ENCODE measurements at regions not wholly inside any gene's neighbourhood (a gene's known extent, or its start where the extent isn't known, plus 50 kb on each side); places are given as distances from the start of the nearest gene placed in this dataset.
"Not testable (repeated sequence)": the region's sequence is repeated elsewhere in the genome, so short reads cannot be mapped to it uniquely, and the experiment has no call there.

GRCh38 chr3:132084982-132085381 is 50.2 kb upstream of the CPNE4 start:
- DNase-seq: no peak

GRCh38 chr3:132087356-132087755 is 52.5 kb upstream of the CPNE4 start:
- DNase-seq: no peak

- DNase-seq: no peak
Observed at GRCh38 chr3:132088291-132088690, 53.5 kb upstream of the CPNE4 start.

DNA sequence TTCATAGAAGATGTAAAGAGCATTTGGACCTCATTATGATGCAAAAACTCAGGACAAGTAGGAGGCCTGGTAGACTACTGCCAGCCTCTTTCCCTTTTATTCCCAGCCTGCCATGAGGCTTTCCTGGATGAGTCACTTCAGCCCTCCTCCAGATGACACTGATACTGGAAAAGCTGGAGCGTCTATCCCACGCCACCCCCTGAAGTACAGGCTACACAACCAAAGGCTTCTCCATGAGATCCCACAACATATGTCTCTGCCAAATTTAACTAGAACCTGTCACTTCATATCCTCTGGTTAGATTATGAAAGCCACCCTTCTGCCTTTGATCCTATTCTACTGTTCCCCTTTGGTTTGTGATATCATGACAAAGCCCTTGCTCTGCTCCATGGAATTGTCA is 56.1 kb upstream of the CPNE4 start:
- no peak for DNase-seq

DNA sequence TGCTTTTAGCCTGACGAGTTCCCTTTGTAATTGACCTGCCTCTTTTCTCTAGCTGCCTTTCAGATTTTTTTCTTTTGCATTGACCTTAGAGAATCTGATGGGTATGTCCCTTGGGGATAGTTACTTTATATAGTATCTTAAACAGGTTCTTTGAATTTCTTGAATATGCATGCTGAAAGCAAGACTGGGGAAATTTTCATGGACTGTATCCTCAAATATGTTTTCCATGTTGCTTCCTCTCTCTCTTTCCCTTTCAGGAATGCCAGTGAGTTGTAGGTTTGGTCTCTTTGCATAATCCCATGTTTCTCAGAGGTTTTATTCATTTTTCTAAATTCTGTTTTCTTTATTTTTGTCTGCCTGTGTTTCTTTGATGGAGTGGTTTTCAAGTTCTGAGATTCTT is 81.8 kb upstream of the CPNE4 start:
- no peak for DNase-seq

- no peak for DNase-seq
Observed at GRCh38 chr3:132117642-132118041, 82.8 kb upstream of the CPNE4 start.

GRCh38 chr3:132119531-132119930 is 84.7 kb upstream of the CPNE4 start:
- DNase-seq: no peak

- DNase-seq: no peak
Observed at GRCh38 chr3:132124096-132124495, 89.3 kb upstream of the CPNE4 start.

GRCh38 chr3:132124651-132125284 is 90.0 kb upstream of the CPNE4 start:
- no peak for DNase-seq

GRCh38 chr3:132134611-132135010 is 99.8 kb upstream of the CPNE4 start:
- no peak for DNase-seq

- DNase-seq: no peak
Observed at GRCh38 chr3:132135628-132136333, 101.0 kb upstream of the CPNE4 start.

DNA sequence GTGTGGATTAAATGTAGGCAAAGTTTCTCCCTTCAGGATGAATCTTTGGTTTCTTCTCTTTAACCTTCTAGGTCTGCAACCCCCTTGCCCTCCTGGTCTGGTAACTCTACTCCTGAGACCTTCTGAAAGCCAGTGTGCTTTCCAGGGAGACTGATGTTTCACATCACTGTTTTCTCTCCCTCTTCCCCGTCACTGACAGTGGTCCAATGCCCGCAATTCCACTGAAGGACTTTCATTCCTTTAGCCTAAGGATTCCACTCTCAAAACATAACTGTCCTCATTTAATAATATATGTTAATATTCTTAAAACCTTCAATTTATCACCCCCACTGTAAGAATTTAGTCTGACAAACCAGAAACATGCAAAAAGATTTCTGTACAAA is 101.5 kb upstream of the CPNE4 start:
- DNase-seq: no peak

DNA sequence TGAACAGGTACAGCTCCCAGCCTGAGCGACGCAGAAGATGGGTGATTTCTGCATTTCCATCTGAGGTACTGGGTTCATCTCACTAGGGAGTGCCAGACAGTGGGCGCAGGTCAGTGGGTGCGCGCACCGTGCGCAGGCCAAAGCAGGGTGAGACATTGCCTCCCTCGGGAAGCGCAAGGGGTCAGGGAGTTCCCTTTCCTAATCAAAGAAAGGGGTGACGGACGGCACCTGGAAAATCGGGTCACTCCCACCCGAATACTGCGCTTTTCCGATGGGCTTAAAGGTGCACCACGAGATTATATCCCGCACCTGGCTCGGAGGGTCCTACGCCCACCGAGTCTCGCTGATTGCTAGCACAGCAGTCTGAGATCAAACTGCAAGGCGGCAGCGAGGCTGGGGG is 102.1 kb upstream of the CPNE4 start:
- not testable (repeated sequence) for DNase-seq

GRCh38 chr3:132145833-132146232 is 111.0 kb upstream of the CPNE4 start:
- DNase-seq: no peak

GRCh38 chr3:132154619-132155018 is 119.8 kb upstream of the CPNE4 start:
- no peak for DNase-seq

- DNase-seq: no peak
Observed at GRCh38 chr3:132159145-132159544, 124.3 kb upstream of the CPNE4 start.

GRCh38 chr3:132160198-132160597 is 125.4 kb upstream of the CPNE4 start:
- DNase-seq: no peak

- DNase-seq: no peak
Observed at GRCh38 chr3:132161608-132162007, 126.8 kb upstream of the CPNE4 start.

GRCh38 chr3:132164469-132165092 is 129.8 kb upstream of the CPNE4 start:
- no peak for DNase-seq

DNA sequence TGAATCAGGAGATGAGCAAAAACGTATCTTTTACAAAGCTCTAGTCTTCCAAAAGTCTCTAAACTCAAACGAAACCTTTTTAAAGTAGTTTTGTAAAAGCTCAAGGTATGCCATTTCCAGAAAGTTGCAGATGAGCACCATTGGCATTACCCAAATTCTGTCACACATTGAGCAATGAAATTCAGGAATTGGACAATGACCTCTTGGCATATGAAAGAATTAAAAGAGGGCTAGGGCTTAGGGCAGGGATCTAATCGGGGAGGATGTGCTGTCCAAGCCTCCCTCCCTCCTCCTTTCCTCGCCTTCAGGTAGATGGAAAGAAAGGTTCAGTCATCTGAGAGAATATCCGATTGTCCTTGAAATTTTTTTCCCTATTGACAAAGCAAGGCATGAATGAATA is 133.1 kb upstream of the CPNE4 start:
- no peak for DNase-seq

DNA sequence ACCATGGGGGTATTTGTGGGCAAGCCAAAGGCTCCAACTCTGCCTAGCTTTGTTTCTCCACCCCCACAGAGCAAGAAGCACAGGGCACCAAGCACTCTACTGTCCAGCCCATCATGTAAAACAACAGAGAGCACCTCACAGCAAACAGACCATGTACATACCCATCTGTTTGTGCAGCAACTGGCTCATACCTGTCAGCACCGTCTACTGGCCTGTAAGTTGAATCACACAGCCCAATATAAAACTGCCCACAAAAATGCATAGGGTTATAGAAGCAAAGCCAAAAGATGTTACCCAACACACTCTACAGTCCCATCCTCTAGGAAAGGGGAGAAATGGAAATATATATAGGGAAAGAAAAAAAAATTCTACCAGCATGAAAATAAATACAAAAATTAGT is 139.7 kb upstream of the CPNE4 start:
- no peak for DNase-seq

- DNase-seq: peak; percentile 41
Observed at GRCh38 chr3:132180337-132180791, 136.8 kb upstream of the ACP3 start.

DNA sequence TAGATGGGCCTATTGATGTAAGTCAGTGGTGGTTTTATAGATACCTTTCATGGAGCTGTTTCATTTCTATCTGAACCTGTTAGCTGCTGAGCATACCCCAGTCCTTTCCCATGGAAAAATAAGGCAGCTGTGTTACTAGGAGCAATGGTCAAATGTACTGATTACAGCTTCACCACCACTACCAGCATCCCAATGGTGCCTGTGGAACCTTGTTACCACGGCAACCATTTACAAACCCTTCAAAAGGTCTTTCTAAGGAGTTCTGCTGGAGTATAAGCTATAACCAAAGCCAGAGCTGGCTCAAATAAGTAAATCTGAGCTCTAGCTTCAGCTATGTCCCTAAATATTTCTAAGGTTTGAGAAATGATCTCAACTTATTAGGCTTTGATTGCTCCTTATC is 133.4 kb upstream of the ACP3 start:
- no peak for DNase-seq

DNA sequence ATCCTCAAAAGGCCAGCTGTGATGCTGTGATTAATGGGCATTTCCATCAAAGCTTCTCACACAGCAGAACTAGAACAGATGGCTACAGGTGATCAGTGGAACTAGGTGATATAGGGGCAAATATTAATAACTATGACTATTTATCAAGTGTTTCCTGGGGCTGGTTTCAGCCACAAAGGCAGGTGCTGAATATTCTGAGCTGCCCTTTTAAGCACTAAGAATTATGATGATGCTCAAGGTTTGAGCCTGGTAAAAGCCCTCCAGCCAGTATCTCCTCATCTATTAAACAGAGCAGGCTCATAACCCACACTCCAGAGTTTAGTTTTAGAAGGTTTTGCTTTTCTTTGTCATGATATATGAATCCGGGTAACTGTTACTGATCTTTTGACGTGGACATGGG is 129.5 kb upstream of the ACP3 start:
- DNase-seq: no peak

All from activated CD4-positive, alpha-beta T cell treated with anti-CD3 and anti-CD28 coated beads, Interleukin-10, Interleukin-2, amounts not matched to agents 100 ng/mL and 50 ng/mL, durations not matched to agents 16 hours and 8 hours (primary cell).